HEK293 (cell line): ENCODE measurements at regions not wholly inside any gene's neighbourhood (a gene's known extent, or its start where the extent isn't known, plus 50 kb on each side); places are given as distances from the start of the nearest gene placed in this dataset.

Experiments
- CTCF ChIA-PET: fragments of 350-600 bp; formaldehyde crosslinking; extraction: SDS; loops from one replicate; lab custom pipeline; 2021; ENCODE audit warnings: antibody characterized with exemption; lab: Yijun Ruan, JAX
- POLR2A ChIA-PET: fragments of 300-600 bp; formaldehyde crosslinking; extraction: SDS; loops from one replicate; lab custom pipeline; 2020; ENCODE audit warnings: antibody characterized with exemption, inconsistent platforms; lab: Yijun Ruan, JAX
- H3K27ac ChIP-seq: fragments of 200-500 bp; sonication (Bioruptor generic); 2 replicates; pipeline ENCODE4 v1.5.1; 2014; ENCODE audit warnings: low read depth, low read length, control low read depth, inconsistent platforms; ENCODE audit errors: extremely low read depth
- H3K36me3 ChIP-seq, 2 experiments: fragments of 200-500 bp in 1 of 2; sonication (Bioruptor generic) in 1 of 2; 1 replicate in 1 of 2; 2 replicates in 1 of 2; pipeline ENCODE4 v1.5.1; 2014 to 2017; ENCODE audit warnings: inconsistent platforms in 2 of 2, low read length in 2 of 2; ENCODE audit not compliant: control insufficient read depth in 2 of 2, insufficient read depth in 1 of 2
- H3K4me1 ChIP-seq: fragments of 200-500 bp; sonication (Bioruptor generic); 2 replicates; pipeline ENCODE4 v1.5.1; 2014; ENCODE audit warnings: mild to moderate bottlenecking, low read length, inconsistent platforms; ENCODE audit not compliant: control insufficient read depth, insufficient read depth
- H3K4me3 ChIP-seq: 2 replicates; pipeline ENCODE4 v1.5.1; 2011; ENCODE audit warnings: low read depth, mild to moderate bottlenecking, control low read depth, low read length, moderate library complexity
- H3K9me3 ChIP-seq: fragments of 200-500 bp; sonication (Bioruptor generic); 2 replicates; pipeline ENCODE4 v1.5.1; 2014; ENCODE audit warnings: low read depth, low read length, inconsistent platforms; ENCODE audit not compliant: control insufficient read depth, insufficient read depth
- GLIS2 ChIP-seq: fragments of 450-650 bp; formaldehyde crosslinking; IDR thresholded peaks from 2 replicates; pipeline ENCODE4 v1.5.1; 2016; ENCODE audit warnings: missing biosample characterization, missing genetic modification characterization
- MZF1 ChIP-seq: fragments of 450-650 bp; formaldehyde crosslinking; IDR thresholded peaks from 2 replicates; pipeline ENCODE4 v1.5.1; 2017; ENCODE audit warnings: missing biosample characterization, missing genetic modification characterization, borderline replicate concordance
- YY2 ChIP-seq: fragments of 450-650 bp; formaldehyde crosslinking; IDR thresholded peaks from 2 replicates; pipeline ENCODE4 v1.5.1; 2016; ENCODE audit warnings: missing biosample characterization, missing genetic modification characterization
- ZNF157 ChIP-seq: fragments of 450-650 bp; formaldehyde crosslinking; IDR thresholded peaks from 2 replicates; pipeline ENCODE4 v1.5.1; 2016; ENCODE audit warnings: missing biosample characterization, missing genetic modification characterization
- ZNF16 ChIP-seq: fragments of 450-650 bp; formaldehyde crosslinking; IDR thresholded peaks from 2 replicates; pipeline ENCODE4 v1.5.1; 2016; ENCODE audit warnings: low read depth, missing biosample characterization, missing genetic modification characterization
- ZNF19 ChIP-seq: fragments of 450-650 bp; formaldehyde crosslinking; IDR thresholded peaks from 2 replicates; pipeline ENCODE4; 2016; ENCODE audit warnings: missing biosample characterization, missing genetic modification characterization, low read depth
- ZNF248 ChIP-seq: fragments of 450-650 bp; formaldehyde crosslinking; IDR thresholded peaks from 2 replicates; pipeline ENCODE4 v1.5.1; 2017; ENCODE audit warnings: missing biosample characterization, missing genetic modification characterization
- ZNF341 ChIP-seq: fragments of 450-650 bp; formaldehyde crosslinking; IDR thresholded peaks from 2 replicates; pipeline ENCODE4; 2016; ENCODE audit warnings: low read depth, missing biosample characterization, missing genetic modification characterization
- ZNF416 ChIP-seq: fragments of 450-650 bp; formaldehyde crosslinking; IDR thresholded peaks from 2 replicates; pipeline ENCODE4 v1.5.1; 2016; ENCODE audit warnings: missing biosample characterization, missing genetic modification characterization
- ZNF423 ChIP-seq: fragments of 450-650 bp; formaldehyde crosslinking; IDR thresholded peaks from 2 replicates; pipeline ENCODE4 v1.5.1; 2016; ENCODE audit warnings: missing biosample characterization, missing genetic modification characterization
- ZNF473 ChIP-seq: fragments of 450-650 bp; formaldehyde crosslinking; IDR thresholded peaks from 2 replicates; pipeline ENCODE4 v1.5.1; 2017; ENCODE audit warnings: missing biosample characterization, missing genetic modification characterization
- ZNF623 ChIP-seq: fragments of 450-650 bp; formaldehyde crosslinking; IDR thresholded peaks from 2 replicates; pipeline ENCODE4 v1.5.1; 2016; ENCODE audit warnings: missing biosample characterization, missing genetic modification characterization
- ZNF747 ChIP-seq: fragments of 450-650 bp; formaldehyde crosslinking; IDR thresholded peaks from 2 replicates; pipeline ENCODE4 v1.5.1; 2016; ENCODE audit warnings: missing biosample characterization, missing genetic modification characterization
- TF ChIP-seq, protein P1 (sequence below): fragments of 450-650 bp; formaldehyde crosslinking; IDR thresholded peaks from 2 replicates; pipeline ENCODE4 v1.5.1; 2016; ENCODE audit warnings: missing biosample characterization, missing genetic modification characterization, borderline replicate concordance
- TF ChIP-seq, protein P2 (sequence below): fragments of 450-650 bp; IDR thresholded peaks from 2 replicates; pipeline ENCODE4 v1.5.1; 2018; ENCODE audit warnings: missing biosample characterization, missing genetic modification characterization
- TF ChIP-seq, protein P3 (sequence below): fragments of 450-650 bp; formaldehyde crosslinking; IDR thresholded peaks from 2 replicates; pipeline ENCODE4 v1.5.1; 2016; ENCODE audit warnings: missing biosample characterization, missing genetic modification characterization
- TF ChIP-seq, protein P4 (sequence below): fragments of 450-650 bp; formaldehyde crosslinking; IDR thresholded peaks from 2 replicates; pipeline ENCODE4 v1.5.1; 2017; ENCODE audit warnings: missing biosample characterization, missing genetic modification characterization
- TF ChIP-seq, protein P5 (sequence below): fragments of 450-650 bp; formaldehyde crosslinking; IDR thresholded peaks from 2 replicates; pipeline ENCODE4 v1.5.1; 2017; ENCODE audit warnings: missing biosample characterization, missing genetic modification characterization
- TF ChIP-seq, protein P6 (sequence below): fragments of 450-650 bp; formaldehyde crosslinking; IDR thresholded peaks from 2 replicates; pipeline ENCODE4 v1.5.1; 2016; ENCODE audit warnings: missing biosample characterization, missing genetic modification characterization

DNA sequence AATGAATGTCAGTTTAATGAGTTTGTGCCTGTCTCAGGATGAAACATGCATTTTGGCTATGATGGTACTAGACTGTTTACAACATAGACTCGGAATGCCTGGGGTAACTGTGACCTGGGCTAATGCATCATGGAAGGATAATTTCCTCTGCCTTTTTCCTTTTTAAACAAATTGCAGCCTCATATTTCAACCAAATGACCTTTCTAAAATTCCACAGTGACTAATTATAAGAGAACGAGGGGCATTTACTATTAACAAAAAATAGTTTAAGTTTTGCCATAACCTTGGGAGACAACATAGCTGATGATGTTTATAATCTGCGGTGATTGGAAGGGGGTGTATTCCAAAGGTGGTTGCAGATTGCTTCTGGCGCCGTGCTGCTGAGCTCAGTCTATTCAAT lies 1140.5 kb downstream of the GALC start (continued):
- TF ChIP-seq, protein P1, sequence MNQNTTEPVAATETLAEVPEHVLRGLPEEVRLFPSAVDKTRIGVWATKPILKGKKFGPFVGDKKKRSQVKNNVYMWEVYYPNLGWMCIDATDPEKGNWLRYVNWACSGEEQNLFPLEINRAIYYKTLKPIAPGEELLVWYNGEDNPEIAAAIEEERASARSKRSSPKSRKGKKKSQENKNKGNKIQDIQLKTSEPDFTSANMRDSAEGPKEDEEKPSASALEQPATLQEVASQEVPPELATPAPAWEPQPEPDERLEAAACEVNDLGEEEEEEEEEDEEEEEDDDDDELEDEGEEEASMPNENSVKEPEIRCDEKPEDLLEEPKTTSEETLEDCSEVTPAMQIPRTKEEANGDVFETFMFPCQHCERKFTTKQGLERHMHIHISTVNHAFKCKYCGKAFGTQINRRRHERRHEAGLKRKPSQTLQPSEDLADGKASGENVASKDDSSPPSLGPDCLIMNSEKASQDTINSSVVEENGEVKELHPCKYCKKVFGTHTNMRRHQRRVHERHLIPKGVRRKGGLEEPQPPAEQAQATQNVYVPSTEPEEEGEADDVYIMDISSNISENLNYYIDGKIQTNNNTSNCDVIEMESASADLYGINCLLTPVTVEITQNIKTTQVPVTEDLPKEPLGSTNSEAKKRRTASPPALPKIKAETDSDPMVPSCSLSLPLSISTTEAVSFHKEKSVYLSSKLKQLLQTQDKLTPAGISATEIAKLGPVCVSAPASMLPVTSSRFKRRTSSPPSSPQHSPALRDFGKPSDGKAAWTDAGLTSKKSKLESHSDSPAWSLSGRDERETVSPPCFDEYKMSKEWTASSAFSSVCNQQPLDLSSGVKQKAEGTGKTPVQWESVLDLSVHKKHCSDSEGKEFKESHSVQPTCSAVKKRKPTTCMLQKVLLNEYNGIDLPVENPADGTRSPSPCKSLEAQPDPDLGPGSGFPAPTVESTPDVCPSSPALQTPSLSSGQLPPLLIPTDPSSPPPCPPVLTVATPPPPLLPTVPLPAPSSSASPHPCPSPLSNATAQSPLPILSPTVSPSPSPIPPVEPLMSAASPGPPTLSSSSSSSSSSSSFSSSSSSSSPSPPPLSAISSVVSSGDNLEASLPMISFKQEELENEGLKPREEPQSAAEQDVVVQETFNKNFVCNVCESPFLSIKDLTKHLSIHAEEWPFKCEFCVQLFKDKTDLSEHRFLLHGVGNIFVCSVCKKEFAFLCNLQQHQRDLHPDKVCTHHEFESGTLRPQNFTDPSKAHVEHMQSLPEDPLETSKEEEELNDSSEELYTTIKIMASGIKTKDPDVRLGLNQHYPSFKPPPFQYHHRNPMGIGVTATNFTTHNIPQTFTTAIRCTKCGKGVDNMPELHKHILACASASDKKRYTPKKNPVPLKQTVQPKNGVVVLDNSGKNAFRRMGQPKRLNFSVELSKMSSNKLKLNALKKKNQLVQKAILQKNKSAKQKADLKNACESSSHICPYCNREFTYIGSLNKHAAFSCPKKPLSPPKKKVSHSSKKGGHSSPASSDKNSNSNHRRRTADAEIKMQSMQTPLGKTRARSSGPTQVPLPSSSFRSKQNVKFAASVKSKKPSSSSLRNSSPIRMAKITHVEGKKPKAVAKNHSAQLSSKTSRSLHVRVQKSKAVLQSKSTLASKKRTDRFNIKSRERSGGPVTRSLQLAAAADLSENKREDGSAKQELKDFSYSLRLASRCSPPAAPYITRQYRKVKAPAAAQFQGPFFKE (tag by site-specific recombination), result no peak
- TF ChIP-seq ZNF747 (tag by site-specific recombination) (no peak), ZNF19 (tag by site-specific recombination) (no peak), ZNF416 (tag by site-specific recombination) (no peak), ZNF16 (no peak)
- TF ChIP-seq, protein P2, sequence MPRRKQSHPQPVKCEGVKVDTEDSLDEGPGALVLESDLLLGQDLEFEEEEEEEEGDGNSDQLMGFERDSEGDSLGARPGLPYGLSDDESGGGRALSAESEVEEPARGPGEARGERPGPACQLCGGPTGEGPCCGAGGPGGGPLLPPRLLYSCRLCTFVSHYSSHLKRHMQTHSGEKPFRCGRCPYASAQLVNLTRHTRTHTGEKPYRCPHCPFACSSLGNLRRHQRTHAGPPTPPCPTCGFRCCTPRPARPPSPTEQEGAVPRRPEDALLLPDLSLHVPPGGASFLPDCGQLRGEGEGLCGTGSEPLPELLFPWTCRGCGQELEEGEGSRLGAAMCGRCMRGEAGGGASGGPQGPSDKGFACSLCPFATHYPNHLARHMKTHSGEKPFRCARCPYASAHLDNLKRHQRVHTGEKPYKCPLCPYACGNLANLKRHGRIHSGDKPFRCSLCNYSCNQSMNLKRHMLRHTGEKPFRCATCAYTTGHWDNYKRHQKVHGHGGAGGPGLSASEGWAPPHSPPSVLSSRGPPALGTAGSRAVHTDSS (tag by site-specific recombination), result no peak
- TF ChIP-seq, all 188 proteins: peak for 0

DNA sequence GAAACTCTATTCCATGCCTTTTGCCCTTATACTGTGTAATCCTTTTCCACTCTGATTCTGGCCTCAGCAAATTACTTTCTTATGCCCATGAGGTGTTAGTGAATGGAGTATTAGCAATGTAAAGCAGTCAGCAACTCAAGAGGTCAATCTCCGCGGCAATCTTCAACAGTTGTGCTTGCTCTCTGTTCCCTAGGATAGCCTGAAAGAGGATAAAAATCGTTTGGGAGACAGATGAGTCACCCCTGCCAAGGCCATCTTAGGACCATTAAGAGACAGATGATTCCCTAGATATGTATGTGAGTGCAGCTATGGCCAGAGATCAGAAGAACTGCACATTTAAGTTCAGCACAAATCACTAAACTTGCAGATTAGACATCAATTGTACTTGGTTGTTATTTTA lies 1145.8 kb downstream of the GALC start:
- POLR2A ChIA-PET, result no interaction called here
- H3K27ac ChIP-seq, result no peak overlapping the region
- H3K36me3 ChIP-seq, result no peaks in the 10 kb centered on the region
- CTCF ChIA-PET, result no interaction called here
- TF ChIP-seq ZNF423, result no peak
- TF ChIP-seq ZNF248 (tag by site-specific recombination), result no peak
- TF ChIP-seq ZNF157 (tag by site-specific recombination), result no peak
- TF ChIP-seq, protein P3, sequence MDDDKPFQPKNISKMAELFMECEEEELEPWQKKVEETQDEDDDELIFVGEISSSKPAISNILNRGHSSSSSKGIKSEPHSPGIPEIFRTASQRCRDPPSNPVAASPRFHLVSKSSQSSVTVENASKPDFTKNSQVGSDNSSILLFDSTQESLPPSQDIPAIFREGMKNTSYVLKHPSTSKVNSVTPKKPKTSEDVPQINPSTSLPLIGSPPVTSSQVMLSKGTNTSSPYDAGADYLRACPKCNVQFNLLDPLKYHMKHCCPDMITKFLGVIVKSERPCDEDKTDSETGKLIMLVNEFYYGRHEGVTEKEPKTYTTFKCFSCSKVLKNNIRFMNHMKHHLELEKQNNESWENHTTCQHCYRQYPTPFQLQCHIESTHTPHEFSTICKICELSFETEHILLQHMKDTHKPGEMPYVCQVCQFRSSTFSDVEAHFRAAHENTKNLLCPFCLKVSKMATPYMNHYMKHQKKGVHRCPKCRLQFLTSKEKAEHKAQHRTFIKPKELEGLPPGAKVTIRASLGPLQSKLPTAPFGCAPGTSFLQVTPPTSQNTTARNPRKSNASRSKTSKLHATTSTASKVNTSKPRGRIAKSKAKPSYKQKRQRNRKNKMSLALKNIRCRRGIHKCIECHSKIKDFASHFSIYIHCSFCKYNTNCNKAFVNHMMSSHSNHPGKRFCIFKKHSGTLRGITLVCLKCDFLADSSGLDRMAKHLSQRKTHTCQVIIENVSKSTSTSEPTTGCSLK, result no peak
- TF ChIP-seq, protein P4, sequence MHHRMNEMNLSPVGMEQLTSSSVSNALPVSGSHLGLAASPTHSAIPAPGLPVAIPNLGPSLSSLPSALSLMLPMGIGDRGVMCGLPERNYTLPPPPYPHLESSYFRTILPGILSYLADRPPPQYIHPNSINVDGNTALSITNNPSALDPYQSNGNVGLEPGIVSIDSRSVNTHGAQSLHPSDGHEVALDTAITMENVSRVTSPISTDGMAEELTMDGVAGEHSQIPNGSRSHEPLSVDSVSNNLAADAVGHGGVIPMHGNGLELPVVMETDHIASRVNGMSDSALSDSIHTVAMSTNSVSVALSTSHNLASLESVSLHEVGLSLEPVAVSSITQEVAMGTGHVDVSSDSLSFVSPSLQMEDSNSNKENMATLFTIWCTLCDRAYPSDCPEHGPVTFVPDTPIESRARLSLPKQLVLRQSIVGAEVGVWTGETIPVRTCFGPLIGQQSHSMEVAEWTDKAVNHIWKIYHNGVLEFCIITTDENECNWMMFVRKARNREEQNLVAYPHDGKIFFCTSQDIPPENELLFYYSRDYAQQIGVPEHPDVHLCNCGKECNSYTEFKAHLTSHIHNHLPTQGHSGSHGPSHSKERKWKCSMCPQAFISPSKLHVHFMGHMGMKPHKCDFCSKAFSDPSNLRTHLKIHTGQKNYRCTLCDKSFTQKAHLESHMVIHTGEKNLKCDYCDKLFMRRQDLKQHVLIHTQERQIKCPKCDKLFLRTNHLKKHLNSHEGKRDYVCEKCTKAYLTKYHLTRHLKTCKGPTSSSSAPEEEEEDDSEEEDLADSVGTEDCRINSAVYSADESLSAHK, result no peak
- no peak for TF ChIP-seq YY2 (tag by site-specific recombination)
- TF ChIP-seq, protein P5, sequence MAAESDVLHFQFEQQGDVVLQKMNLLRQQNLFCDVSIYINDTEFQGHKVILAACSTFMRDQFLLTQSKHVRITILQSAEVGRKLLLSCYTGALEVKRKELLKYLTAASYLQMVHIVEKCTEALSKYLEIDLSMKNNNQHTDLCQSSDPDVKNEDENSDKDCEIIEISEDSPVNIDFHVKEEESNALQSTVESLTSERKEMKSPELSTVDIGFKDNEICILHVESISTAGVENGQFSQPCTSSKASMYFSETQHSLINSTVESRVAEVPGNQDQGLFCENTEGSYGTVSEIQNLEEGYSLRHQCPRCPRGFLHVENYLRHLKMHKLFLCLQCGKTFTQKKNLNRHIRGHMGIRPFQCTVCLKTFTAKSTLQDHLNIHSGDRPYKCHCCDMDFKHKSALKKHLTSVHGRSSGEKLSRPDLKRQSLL (tag by site-specific recombination), result no peak
- TF ChIP-seq ZNF623 (tag by site-specific recombination), result no peak
- no peak for TF ChIP-seq ZNF341 (tag by site-specific recombination)
- TF ChIP-seq, protein P6, sequence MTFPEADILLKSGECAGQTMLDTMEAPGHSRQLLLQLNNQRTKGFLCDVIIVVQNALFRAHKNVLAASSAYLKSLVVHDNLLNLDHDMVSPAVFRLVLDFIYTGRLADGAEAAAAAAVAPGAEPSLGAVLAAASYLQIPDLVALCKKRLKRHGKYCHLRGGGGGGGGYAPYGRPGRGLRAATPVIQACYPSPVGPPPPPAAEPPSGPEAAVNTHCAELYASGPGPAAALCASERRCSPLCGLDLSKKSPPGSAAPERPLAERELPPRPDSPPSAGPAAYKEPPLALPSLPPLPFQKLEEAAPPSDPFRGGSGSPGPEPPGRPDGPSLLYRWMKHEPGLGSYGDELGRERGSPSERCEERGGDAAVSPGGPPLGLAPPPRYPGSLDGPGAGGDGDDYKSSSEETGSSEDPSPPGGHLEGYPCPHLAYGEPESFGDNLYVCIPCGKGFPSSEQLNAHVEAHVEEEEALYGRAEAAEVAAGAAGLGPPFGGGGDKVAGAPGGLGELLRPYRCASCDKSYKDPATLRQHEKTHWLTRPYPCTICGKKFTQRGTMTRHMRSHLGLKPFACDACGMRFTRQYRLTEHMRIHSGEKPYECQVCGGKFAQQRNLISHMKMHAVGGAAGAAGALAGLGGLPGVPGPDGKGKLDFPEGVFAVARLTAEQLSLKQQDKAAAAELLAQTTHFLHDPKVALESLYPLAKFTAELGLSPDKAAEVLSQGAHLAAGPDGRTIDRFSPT (tag by site-specific recombination), result no peak
- no peak for TF ChIP-seq GLIS2 (tag by site-specific recombination)
- no peak for TF ChIP-seq MZF1
- no peak for TF ChIP-seq ZNF473 (tag by site-specific recombination)
- no peaks in the 10 kb centered on the region for H3K9me3 ChIP-seq
- no peak overlapping the region for H3K4me3 ChIP-seq
- no peaks in the 10 kb centered on the region for H3K4me1 ChIP-seq
